IPS-NIHi7 (cell line): ENCODE measurements at regions not wholly inside any gene's neighbourhood (a gene's known extent, or its start where the extent isn't known, plus 50 kb on each side); places are given as distances from the start of the nearest gene placed in this dataset.

Experiments used
- DNase-seq: peaks from one replicate; pipeline ENCODE4 v3.0.0; 2012; ENCODE audit warnings: mixed read lengths; ENCODE audit errors: extremely low spot score

DNA sequence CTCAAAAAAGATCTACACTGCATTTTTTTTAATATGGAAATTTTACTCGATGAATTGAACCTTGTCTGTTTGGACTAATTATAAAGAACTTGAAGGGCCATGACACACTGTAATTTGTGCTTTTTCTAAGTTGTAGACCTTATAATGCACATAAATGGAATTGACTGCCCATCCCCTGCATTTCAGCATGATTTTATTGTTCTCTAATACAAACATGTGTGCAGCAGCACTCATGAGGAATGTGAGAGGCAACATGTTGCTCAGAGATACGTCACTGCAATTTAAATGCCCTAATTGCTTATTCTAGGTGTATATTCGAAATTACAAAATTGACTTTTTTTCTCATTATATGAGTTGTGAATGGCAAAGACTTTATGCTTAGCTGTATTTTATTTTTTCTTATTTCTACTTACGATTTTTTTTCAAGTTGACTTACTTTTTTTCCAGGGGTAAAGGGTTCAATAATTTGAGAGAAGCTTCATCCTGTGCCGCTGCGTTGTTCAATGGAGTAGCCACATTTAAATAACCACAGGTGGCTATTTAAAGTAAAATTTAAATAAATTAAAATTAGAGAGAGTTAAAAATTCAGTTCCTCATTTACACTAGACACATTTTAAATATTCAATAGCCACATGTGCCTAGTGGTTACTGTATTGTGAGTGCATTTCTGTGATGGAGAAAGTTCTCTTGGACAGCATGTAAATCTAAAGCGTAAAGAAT is 1346.4 kb downstream of the ROBO1 start:
- no peak for DNase-seq

DNA sequence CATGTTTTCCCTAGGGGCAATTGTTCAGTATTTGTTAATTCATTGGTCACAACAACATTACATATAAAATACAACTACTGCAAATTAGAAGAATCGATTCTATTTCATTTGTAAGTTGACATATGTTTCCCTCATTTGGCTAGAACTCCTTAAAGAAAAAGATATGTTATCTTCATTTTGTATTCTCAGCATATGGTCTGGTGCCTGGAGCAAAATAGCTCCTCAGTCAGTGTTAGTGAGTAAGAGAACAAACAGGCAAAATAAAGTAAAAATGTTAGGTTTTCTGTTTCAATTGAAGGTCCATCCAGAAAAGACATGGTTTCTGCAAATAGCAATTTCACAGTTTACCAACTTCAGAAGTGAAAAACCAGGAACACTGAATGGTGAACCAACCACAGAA is 1343.1 kb downstream of the ROBO1 start:
- DNase-seq, result no peak

DNA sequence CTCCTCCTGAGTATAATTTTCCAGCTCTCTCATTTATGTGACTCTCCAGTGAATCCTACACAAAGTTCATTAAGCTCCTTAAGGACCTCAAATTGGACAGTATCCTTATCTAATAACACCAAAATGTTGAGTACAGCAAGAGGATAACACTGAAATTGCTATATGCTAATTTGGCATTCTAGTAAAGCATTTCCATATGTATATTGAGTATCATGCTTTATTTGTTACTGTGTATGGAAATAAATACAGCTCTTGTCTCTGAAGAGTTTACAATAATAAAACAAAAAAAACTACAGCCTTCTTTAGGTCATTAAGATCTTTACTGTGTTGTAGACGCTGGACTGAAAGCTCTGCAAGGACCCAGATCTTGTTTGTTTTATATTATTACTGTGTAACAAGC is 1341.3 kb downstream of the ROBO1 start:
- DNase-seq, result no peak

DNA sequence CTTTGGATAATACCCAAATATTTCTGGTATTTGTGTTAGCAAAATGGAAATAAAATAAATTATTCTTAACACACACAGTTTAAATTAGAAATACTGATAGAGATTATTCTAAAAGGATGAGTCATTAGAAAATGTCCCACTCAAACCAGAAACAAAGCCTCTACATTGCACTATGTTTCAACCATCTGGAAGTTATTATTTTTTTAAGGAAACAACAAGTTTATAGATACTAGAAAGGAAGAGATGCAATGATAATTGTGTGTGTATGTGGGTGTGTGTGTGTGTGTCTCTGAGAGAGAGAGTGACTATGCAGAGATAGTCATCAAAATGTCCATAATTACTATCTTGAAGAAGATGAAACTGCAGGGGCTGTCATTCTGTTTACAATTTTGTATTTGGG is 1340.5 kb downstream of the ROBO1 start:
- DNase-seq, result no peak

DNA sequence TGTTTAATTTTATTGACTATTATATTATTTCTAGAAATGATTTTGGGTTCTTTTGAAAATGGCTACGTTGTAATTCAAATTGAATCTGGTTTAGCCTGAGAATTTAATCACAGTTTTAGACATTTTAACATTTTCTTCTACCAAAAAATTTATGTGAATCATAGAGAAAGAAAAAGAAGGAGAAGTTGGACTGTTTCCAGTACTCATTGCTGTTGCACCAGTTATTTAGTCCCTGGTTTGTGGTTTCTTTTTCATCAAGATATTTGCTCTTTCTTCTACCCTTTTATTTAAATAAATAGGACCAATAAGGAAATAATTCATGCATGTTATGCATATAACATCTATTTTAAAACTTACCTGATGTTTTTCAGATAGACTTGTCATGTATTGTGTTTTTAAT is 1337.1 kb downstream of the ROBO1 start:
- DNase-seq, result no peak

DNA sequence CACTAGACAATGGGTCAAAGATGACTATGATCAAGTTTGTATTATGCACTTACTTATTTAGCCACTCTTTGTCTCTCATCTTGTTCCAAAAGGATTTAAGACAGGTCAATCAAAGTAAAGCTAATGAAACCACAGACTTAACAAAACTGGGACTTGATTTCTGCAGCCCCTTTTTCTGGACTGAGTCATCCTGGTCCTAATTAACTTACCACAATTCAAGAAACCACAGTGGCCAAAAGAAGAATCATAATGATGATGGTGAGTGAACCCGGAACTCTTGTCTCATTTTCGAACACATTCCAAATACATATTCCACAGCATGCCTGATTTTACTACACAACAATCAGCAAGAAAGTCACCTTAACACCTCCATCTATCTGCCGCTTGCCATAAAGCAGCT is 1333.0 kb downstream of the ROBO1 start:
- no peak for DNase-seq

DNA sequence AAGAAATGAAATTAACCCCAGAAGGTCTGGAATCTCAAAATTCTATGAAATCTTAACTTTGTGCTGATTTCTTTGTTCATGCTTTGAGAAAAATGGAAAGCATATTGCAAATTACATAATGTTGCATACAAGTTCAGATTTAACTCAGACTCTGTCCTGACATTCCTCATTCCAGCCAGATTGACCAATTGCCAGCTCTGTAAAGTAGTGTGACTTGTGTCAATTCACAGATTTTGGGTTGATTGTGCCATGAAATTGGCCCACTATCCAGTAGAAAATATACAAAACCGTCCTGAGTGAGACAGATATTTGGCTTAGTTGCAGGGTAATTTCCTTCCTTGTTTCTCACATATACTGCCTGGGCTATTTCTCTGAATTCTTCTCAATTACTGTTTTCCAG is 1312.6 kb downstream of the ROBO1 start:
- DNase-seq, result no peak

DNA sequence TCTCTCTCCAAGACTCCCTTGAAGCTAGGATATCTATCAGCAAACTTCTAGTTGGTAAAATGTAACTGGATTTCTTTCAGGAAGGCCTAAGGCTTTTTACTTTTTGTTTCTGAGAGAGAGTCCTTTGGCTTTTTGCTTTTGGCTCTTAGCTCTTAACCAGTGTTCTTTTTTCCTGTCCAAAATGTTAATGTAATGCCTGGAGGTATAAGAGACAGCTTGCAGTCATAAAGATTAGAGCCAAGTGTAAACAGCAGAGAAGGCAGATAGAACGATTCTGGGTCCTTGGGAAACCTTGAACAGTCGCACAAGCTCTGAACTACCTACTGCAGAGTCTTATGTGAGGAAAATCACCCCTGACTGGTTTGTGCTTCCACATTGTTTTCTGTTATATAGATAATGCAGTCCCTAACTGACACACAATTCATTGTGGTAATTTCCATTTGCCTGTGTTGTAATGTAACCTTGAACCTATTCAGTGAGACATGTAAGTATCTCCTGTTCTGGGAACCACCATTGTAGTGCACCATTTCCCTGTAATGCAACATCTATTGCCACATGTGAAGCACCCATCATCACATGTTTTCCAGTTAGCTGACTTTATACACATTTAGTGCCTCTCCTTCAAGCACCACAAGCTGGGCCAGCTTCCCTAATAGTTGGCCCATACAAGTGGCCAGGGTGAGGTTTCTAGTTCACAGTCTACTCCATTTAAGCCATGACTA is 1311.9 kb downstream of the ROBO1 start:
- DNase-seq, result no peak

DNA sequence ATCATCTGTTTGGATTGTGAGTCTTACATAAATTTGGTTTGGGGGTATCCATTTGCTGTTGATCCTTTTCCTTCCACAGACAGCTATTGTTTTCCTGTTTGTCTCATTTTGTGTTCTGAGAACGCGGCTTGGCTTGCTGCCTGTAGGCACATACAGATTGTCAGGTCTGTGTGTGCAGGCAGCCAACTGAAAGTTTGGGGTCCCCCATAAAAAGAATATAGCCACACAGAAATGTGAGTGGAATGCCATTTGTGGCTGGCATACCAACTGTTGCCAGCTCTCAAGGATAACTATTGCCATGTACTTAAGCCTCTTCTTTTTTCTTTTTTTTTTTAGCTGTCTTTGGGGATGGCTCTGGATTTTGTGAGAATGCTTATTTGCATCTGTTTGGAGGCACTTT is 1308.0 kb downstream of the ROBO1 start:
- DNase-seq, result no peak

DNA sequence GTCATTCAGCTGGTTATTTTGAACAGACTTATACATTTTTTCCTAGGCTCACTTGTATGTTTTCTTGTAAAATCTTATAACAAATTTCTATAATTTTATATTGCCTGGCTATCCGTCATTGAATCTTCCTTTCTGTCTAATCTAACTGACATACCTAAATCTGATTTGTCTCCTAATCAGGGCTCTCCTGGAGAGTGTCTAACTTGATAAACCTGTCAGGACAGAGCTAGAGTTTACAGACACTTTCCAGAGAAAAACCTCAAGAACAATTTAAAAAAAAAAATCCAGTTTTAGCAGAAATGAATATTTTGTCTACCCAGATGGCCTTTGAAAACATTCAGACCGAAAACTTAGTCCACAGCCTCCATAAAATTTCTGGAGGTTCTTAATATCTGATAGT is 1305.8 kb downstream of the ROBO1 start:
- no peak for DNase-seq

DNA sequence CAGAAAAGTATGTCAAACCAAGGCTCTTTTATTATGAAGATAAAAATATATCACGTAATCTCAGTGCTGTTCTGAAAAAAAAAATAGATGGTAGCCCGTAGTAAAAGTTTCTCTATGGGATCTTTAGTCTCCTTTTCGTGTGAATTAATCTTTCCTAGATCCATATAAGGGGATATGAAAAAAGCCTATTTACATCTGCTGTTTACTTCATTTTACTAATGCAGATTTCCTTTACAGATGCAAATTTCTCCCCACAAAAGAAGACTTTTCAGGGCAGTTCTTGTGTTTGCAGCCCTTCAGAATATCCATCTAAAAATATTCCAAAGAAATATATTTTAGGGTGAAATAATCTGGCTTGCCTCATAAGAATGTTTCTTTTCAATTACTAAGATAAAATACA is 1291.7 kb downstream of the ROBO1 start:
- no peak for DNase-seq

DNA sequence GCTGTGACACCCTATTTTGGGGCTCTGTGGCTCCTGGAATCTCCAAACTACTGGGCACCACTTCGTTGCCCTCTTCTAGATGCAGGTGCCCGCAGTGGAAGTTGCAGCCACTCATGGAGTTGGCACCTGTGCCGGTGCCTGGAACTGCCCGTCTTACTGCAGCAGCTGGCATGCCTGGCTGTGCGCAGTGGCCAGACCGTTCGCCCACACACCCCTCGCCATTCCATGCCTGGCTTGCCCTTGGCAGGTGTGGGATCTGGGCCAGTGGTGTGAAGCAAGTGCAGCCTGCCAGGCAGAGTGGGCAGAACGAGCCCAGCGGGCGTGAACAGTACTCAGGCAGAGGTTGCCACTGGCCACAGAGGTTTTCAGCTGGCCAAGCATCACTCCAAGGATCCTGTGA is 1286.7 kb downstream of the ROBO1 start:
- DNase-seq, result no peak

DNA sequence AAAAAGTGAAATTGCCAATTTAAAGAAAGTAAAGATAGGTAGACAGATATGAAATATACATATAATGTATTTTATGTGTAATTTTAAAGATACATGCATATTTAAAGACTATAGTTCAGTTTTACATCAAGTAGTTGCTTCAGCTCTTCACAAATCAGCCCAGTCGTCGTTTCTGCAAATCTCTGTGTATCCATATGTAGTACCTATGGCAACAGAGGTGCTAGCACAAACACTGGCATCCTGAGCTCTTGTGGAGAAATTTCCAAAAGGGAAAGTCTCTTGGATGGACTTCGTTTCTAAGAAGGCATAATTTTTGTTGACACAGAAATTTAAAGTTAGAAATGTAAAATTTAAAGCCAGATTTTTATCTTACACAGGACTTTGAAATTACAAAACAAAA is 1284.7 kb downstream of the ROBO1 start:
- DNase-seq, result no peak

DNA sequence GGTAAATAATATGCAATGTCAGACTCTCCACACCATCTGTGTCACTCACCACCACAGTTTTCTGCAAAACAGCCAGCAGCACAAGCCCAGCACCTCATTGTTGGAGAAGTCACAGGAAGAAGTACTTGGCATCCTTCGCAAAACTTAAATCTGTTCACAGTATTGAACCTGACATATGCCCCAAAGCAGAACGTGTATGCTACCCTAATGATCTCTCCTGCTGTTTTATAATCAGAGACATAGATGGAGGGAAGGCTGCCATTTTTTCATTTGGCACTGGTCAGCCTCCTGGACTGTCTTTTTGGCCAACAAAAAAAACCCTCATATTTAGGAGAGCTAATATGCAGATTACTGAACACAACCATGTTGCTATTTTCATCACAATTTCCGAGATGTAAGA is 1272.9 kb downstream of the ROBO1 start:
- no peak for DNase-seq

DNA sequence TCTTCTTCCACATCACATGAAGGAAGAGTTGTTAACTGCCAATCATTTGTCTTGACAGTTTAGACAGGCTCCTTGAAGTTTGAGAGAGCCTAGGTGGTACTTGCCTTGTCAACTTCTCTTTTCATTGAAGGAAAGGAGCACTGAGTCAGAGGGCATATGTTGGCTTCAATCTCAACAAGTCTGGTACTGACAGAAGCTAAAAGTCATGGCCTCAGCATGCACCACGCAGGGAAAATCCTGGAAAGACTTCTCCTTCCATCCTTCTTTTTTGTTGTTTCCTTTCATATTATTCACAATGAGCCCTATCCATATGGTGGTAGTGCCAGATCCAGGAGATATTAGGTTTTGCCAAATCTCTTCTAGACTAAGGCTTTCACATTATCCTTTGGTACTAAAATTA is 1272.5 kb downstream of the ROBO1 start:
- no peak for DNase-seq

DNA sequence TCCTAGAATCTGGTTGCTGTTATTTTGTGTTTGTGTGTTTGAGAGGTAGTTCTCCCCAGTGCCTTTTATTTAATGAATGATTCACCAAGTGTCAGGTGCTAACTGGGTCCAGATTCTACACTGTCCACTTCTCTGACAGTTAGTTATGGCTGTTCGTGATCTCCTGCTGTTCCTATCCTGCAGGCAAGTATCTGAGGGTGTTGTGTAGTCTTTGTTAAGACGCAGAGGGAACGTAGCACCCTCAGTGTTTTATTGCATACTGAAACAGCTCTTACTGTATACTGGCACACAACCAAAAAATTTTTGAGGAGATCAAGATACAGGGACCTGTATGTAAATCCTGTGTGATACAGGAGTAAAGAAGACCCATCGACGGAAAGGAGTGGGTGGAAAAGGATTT is 1271.3 kb downstream of the ROBO1 start:
- DNase-seq, result no peak

DNA sequence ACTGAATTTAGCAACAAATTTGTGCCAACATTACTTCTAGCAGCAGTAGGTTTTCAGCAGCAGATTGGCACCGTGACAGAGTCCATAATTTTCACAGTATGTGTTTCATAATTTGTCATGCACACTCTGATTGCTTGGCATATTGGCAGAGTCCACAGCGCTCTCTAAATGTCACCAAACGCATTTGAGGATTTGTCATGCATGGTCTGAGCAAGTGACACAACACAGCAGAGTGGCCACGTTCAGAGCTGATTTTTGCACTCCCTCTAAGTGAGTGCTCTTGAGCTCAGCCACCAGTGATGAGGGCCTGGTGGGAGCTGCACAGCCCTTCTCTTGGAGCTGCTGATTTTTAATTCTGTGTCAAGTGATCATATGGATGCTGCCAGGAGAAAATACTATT is 1270.8 kb downstream of the ROBO1 start:
- no peak for DNase-seq

DNA sequence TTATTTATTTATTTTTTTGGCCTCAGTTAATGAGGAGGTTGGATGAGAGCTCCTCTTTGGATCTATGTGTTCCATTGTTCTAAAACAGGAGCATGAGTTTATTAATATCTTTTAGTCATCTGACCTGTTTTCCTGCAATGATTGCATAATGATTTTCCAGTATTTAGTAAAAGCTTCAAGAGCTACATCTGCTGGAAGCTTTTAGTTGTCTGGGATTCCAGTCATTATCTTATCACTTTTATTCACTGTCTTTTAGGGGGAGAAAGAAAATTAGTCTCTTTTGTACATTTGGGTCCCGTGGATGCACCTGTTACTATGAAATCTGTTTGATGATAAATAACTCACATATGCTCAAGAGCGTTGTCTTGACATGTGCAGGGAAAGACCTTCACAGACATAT is 1270.0 kb downstream of the ROBO1 start:
- DNase-seq, result no peak

DNA sequence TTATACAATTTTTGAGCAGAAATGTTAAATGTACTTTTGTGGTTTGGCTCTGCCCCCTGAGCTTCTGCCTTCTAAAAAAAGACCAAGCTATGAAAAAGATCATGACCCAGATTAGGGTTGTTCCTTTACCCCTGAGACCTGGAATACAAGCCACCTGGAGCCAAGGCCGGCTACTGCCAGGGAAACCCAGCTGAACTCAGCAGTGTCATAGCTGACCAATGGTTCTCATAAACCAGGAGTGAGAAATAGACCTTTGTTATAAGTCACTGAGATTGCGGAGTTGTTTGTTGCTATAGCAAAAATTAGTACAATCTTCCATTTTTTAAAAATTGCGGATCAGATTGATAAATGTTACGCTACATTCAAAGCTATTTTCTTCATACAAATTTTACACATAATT is 1261.7 kb downstream of the ROBO1 start:
- no peak for DNase-seq

DNA sequence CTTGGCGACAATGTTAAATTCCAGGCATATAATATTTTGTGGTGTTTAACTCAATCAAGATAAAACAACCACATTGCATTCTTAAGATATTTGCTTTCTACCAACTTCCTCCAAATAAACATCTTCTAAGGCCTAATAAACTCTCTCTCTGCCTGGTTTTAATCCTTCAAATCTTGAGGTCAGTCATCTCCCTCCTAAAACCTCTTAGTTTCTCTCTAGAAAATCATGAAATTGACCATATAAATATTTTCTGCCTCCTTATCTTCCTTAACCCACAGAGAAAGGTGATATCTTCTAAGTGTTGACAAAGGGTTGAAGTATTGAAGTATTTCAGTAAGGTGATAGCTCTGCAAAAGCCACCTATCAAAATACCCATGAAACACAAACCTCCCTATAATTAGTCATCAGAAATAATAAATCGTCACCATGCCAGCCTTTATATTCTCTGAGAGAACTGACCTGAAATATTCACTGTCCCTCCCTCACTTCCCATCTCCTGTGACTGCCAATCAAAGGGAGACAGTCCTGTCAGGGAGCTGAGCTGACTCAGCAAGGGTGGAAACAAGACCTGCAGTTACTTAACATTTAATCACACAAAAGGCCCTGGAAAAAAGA is 1261.1 kb downstream of the ROBO1 start:
- DNase-seq, result peak; percentile 22

DNA sequence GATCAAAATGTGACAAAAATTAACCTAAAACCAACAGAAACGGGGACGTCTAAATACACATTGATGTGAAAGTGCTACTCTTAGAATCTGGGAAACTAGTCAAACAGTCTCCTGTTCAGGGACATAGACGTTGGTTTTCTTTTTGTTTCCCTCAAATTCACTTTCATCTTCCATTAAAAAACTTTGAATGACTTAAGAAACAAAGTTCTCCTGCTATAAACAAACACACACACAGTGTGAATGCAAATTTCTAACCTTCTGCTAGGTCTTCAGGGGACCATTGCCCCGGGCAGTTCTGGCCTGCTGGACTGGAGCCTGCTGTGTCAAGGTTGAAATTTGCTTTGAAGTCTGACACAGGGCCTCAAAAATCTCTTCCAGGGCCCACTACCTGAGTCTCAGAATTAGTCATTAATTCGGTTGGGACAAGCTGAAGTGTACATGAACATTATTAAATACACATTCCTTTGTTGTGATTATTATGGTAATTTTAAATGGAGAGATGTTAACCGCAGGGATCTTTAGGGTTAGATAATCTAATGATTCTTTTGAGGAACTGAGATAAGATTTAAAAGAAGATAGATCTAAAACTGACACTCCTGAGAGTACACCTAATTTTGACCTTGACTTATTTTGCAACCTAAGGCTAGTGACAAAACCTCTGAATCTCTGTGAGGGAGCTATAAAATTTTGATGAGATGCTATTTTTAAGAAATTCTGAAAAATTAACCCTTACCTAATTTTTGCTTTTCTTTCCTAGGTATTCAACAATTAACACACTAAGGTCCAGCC is 1260.4 kb downstream of the ROBO1 start:
- peak; percentile 20 for DNase-seq

DNA sequence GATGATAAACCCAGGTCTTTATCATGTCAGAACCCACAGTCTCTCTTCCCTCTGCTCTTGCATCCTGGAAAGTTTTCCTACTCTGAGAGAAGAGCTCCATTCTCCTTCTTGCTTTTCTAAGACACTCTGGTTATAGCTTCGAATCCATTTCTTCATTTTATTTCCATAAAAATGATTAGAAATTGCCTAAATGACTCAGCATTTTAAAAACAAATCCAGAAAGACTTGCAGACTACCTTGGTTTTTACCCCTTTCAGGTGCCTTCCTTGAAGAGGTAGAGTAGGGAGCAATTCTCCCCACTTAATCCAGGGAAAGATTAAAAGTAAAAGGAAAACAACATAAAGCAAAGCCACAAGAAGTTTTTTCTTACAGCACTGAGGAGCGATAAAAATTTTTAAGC is 1256.0 kb downstream of the ROBO1 start:
- DNase-seq, result no peak
